ENCODE measurements at regions not wholly inside any gene's neighbourhood (a gene's known extent, or its start where the extent isn't known, plus 50 kb on each side); places are given as distances from the start of the nearest gene placed in this dataset.

- TF ChIP-seq, protein P1, sequence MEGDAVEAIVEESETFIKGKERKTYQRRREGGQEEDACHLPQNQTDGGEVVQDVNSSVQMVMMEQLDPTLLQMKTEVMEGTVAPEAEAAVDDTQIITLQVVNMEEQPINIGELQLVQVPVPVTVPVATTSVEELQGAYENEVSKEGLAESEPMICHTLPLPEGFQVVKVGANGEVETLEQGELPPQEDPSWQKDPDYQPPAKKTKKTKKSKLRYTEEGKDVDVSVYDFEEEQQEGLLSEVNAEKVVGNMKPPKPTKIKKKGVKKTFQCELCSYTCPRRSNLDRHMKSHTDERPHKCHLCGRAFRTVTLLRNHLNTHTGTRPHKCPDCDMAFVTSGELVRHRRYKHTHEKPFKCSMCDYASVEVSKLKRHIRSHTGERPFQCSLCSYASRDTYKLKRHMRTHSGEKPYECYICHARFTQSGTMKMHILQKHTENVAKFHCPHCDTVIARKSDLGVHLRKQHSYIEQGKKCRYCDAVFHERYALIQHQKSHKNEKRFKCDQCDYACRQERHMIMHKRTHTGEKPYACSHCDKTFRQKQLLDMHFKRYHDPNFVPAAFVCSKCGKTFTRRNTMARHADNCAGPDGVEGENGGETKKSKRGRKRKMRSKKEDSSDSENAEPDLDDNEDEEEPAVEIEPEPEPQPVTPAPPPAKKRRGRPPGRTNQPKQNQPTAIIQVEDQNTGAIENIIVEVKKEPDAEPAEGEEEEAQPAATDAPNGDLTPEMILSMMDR (IDR thresholded peaks at IDR 0.05), result no peak
- TF ChIP-seq POLR2A (IDR thresholded peaks at IDR 0.05) (no peak), EP300 (IDR thresholded peaks at IDR 0.05) (no peak), POLR2AphosphoS5 (IDR thresholded peaks at IDR 0.05) (no peak)
These were observed 476.8 kb upstream of the B3GAT1 start for GRCh38 chr11:134888821-134889220.

All from sigmoid colon (tissue), 4 donors.